GM21723 (cell line): ENCODE measurements at regions not wholly inside any gene's neighbourhood (a gene's known extent, or its start where the extent isn't known, plus 50 kb on each side); places are given as distances from the start of the nearest gene placed in this dataset.

Experiments
- ATAC-seq: cut with Tn5 transposase; IDR thresholded peaks from one replicate; pipeline ENCODE4 v1.9.1; 2021; ENCODE audit warnings: mild to moderate bottlenecking, moderate library complexity; ENCODE audit not compliant: unreplicated experiment

DNA sequence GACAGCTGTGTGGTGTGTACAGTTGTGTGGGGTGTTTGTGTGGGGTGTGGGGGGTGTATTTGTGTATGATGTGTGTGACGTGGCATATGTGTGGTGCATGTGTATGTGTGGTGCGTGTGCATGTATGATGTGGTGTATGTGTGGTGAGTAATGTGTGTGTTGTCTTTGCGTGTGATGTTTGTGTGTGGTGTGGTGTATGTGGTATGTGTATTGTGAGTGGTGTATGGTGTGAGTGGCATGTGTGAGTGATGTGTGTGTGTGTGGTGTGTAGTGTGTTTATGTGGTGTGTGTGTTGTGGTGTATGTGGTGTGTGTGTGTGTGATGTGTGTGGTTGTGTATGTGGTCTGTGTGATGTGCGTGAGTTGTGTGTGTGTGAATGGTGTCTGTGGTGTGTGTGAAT, 191.1 kb downstream of the MELK start:
- no peak for ATAC-seq

DNA sequence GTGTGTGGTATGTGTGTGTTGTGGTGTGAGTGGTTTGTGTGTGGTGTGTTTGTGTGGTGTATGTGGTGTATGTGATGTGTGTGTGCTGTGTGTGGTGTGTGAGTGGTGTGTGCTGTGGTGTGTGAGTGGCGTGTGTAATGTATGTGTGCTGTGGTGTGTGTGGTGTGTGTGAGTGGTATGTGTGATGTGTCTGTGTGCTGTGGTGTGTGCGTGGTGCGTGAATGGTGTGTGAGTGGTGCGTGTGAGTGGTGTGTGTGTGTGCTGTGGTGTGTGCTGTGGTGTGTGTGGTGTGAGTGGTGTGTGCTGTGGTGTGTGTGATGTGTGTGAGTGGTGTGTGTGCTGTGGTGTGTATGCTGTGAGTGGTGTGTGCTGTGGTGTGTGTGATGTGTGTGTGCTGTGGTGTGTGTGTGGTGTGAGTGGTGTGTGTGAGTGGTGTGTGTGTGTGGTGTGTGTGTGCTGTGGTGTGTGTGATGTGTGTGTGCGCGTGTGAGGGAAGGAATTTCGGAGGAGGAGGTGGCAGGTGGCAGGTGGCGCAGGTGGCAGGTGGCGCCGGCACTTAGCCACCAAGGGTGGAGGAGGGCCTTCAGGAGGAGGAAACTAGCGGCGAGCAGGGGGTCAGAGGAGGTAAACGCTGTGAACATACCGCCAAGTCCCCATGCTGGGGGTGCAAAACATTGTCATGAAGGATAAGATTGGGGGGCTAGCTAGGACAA, 191.8 kb downstream of the MELK start:
- ATAC-seq: no peak

DNA sequence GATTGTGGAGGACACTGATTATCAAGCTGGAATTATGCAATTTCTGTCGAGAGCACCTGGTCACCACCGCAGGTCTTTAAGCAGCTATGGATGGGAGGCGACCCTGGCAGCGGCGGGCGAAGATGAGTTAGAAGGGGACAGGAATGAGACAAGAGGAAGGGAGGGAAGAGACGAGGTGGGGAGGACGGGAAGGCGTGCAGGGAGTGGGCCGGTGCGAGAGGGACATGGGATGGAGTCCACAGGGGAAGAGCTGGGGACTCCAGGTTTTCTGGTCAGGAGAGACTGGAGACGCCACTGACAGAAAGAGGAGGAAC, 192.3 kb downstream of the MELK start:
- ATAC-seq: no peak

DNA sequence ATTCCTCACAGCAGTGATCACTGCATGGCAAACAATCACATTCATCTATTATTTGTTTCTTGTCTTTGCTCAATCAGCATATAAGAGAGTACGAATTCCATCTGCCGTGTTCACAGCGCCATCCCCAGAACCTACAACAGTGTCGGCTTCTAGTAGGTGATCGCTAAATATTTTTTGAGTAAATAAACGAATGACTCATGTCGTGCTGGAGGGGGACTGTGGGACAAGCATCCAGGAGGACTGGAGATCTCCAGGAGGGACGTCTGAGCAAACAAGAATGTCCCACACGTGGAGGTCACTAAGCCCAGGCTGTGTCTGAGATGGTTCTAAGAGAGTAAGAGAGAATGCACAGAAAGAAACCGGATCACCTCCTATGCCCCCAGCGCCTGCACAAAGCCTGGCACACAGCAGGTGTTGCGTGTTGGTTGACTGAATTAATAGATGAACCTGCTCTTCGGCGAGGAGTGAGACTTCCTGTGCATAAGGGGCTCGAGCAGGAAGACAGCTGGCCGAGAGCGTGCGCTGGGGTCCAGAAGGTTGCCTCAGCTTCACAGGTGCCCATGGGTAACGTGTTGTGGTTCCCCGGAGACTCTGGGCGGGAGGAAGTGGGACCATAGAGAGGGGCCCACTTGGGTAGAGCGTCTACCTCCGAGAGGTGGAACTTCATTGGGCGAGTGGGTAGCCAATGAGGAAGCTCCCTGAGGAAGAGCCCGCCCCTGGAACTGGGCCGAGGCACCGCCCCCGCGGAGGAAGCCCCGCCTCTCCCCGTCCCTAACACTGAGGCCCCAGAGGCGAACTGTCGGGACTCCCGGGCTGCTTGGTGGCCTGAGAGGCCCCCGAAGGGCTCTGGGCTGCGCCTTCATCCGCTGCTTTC, 193.0 kb downstream of the MELK start:
- ATAC-seq: peak; percentile 98

GRCh38 chr9:36768677-36769076, 196.0 kb downstream of the MELK start:
- no peak for ATAC-seq

DNA sequence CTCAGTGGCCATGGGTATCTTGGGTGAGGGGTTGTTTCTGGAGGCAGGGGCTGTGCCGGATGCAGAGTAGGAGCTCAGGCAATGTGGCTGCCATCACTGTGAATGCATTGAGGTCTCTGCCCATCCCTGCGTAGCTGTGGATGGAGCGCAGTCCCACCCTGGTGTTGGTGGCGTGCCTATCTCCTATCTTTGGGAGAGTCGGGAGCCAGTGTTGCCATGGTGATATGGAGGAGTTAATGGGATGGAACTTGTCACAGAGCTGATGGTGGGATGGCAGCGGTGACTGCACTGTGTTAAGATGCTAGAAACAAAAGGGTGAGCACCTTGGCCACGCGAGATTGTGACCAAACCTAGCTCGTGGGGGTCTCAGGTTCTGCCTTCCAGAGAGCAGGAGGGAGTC, 197.3 kb downstream of the MELK start:
- ATAC-seq: no peak

DNA sequence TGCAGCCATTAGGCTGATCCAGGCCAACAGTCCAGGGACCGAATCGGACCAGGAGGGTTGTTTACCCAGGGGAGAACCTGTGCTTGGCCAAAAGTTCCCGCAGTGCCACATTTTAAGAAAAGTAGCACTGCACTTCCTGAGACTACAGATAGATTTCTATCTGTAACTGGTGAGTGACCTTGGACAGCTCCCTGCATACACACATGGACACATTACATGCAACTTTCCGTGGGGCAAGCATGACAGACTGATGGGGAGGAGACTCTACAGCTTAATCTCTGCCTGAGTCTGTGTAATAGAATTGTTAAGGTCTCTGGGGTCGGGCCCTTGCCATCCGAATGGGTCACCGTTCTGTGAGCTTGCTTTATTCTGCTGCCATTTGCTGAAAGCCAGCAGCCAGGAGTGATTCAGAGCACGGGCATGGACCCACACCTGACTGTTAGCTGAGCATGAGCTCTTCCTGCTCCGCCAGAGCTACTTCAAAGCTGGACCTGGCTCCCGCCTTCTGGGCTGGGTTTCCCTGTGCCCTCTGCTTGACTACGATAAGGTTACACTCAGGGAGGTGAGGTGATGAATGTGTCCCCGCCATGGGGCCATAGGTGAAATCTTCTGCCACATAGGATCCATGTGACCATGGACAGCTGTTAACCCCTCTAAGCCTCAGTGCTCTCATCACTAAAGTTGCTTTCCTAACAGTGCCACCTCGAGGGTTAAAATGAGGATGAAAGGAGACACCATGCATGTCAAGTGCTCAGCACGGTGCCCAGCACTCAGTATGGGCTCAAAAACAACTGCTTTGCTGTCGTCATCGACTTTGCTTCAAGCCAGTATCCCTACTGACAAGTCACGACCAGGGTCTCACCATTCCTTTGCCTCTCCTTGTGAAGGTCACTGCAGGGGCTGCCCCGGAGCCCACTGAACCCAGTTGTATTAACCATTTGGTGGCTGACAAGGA, 200.0 kb downstream of the MELK start:
- no peak for ATAC-seq

DNA sequence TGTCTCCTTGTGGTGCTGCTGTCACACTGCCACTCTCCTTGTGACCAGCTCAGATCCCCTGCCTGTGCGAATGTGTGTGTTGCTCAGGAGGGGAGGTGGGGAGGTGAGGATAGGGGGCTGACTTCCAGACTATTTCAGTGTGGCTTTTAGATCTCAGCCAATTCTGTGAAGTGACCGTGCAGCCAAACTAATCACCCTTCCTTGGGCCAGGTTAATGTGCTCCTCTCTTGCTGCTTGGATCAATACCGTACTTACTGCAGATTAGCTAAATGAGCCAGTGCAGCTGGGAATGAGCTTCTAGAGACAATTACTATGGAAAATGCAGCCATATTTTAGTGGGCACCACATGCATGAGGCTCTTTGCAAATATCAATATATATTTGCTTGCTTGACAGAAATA, 206.0 kb downstream of the MELK start:
- ATAC-seq: no peak

DNA sequence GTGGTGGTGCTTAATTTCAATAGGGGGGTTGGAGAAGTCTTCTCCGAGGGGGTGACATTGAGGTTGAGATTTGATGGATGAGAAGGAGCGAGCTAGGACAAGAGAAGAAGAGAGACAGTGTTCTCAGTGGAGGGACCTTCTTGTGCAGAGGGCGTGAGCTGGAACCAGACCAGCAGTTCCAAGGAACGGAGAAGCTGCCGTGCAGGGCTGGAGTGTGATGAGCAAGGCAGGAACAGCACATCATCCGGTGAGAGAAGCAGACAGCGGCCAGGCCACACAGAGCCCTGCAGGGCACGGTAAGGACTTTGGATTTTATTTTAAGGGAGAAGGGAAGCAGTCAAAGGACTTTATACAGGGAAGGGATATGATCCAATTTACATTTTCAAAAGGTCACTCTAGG, 206.9 kb downstream of the MELK start:
- no peak for ATAC-seq

DNA sequence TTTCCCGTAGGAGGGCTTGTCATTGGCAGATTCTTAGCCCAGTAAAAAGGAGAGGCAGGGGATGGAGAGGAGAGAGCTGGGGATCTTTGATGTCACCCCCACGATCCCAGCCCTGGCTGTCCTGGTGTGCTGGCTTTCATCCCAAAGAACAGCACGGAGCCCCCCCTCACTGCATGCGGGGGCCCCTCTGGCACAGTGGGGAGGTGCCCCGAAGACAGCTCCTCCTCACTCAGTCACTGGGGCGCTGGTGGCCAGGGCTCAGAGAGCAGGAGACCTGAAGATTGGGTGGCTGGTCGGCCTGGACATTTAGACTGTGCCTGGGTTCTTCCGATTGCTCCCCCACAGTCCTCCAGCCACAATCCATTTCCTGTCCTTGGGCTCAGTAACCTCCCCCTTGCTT, 207.5 kb downstream of the MELK start:
- ATAC-seq: no peak

DNA sequence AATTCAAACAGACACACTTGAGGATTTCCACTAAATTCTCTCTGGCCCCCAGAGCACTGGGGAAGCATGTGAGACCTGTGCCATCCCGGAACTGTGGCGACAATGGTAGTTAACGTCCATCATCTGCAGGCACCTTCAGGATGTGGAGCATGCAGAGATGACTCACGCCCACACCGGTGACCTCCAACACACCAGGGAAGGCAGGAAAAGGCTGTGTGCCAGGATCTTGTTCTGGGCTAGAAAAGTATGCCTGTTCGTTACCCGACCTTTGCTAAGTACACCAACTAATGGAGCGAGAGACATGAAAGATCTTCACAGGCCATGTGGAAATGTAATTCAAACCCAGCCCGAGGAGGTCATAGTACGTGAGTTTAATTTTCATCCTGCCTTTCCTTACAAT, 208.8 kb downstream of the MELK start:
- ATAC-seq: no peak
